HG03196 (cell line): ENCODE measurements at regions not wholly inside any gene's neighbourhood (a gene's known extent, or its start where the extent isn't known, plus 50 kb on each side); places are given as distances from the start of the nearest gene placed in this dataset.

Source experiments
- ATAC-seq: cut with Tn5 transposase; IDR thresholded peaks from one replicate; pipeline ENCODE4 v1.9.1; 2021; ENCODE audit not compliant: unreplicated experiment

GRCh38 chr21:41653954-41654491, 112.8 kb downstream of the RIPK4 start:
- ATAC-seq = no peak

GRCh38 chr21:41653243-41653953, 113.5 kb downstream of the RIPK4 start:
- ATAC-seq = no peak

- ATAC-seq = no peak
These were observed 115.0 kb downstream of the RIPK4 start for GRCh38 chr21:41651830-41652229.

- no peak for ATAC-seq
These were observed 115.4 kb downstream of the RIPK4 start for GRCh38 chr21:41651406-41651805.

GRCh38 chr21:41650526-41651145, 116.2 kb downstream of the RIPK4 start:
- no peak for ATAC-seq

GRCh38 chr21:41648591-41649031, 118.2 kb downstream of the RIPK4 start:
- peak; percentile 79 for ATAC-seq

GRCh38 chr21:41647806-41648561, 118.9 kb downstream of the RIPK4 start:
- no peak for ATAC-seq

- no peak for ATAC-seq
These were observed 123.4 kb downstream of the RIPK4 start for GRCh38 chr21:41643246-41643966.

- no peak for ATAC-seq
These were observed 124.8 kb downstream of the RIPK4 start for GRCh38 chr21:41641821-41642701.

GRCh38 chr21:41641510-41641815, 125.4 kb downstream of the RIPK4 start:
- no peak for ATAC-seq

GRCh38 chr21:41640748-41641509, 125.9 kb downstream of the RIPK4 start:
- ATAC-seq = no peak

GRCh38 chr21:41639766-41640165, 127.1 kb downstream of the RIPK4 start:
- ATAC-seq = no peak

GRCh38 chr21:41639336-41639735, 127.5 kb downstream of the RIPK4 start:
- no peak for ATAC-seq

- ATAC-seq = no peak
These were observed 128.6 kb downstream of the RIPK4 start for GRCh38 chr21:41638201-41638790.

GRCh38 chr21:41636636-41637630, 129.0 kb upstream of the TMPRSS2 start:
- ATAC-seq = no peak

- no peak for ATAC-seq
These were observed 127.9 kb upstream of the TMPRSS2 start for GRCh38 chr21:41635874-41636273.

- ATAC-seq = no peak
These were observed 126.9 kb upstream of the TMPRSS2 start for GRCh38 chr21:41634858-41635257.

- ATAC-seq = no peak
These were observed 126.3 kb upstream of the TMPRSS2 start for GRCh38 chr21:41634211-41634694.
